Retinal pigment epithelial cell (primary cell): ENCODE measurements at regions not wholly inside any gene's neighbourhood (a gene's known extent, or its start where the extent isn't known, plus 50 kb on each side); places are given as distances from the start of the nearest gene placed in this dataset.

Experiments
- DNase-seq: peaks from one replicate; pipeline ENCODE4 v3.0.0-alpha.2; 2010; ENCODE audit warnings: low read depth
- H3K4me3 ChIP-seq: 2 replicates; pipeline ENCODE4 v1.5.1; 2011; ENCODE audit warnings: mild to moderate bottlenecking, low read length, control low read depth, moderate library complexity
- CTCF ChIP-seq: conservative IDR thresholded peaks from 2 replicates; pipeline ENCODE4 v1.5.1; 2011; ENCODE audit warnings: low read depth, low read length, control low read depth, inconsistent platforms

DNA sequence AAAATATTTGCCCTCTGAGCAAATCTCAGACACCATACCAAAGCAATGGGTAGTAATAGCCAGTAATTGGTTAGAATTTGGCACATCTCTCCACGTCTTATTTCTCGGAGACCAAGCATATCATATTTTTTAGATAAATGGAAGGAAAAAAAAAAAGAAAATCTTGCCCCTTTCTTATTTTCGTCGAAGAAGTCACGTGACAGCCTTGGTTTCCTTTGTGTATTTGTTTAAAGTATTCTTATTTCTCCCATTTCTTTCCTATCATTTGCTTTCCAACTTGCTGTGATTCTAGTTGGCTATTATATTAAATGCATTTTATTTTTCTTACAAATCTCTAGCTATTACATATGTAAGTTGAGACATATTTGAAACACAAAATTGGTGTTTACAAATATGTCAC is 2155.9 kb downstream of the PCDH9 start:
- H3K4me3 ChIP-seq = no peak overlapping the region
- TF ChIP-seq CTCF = no peak
- DNase-seq = no peak

DNA sequence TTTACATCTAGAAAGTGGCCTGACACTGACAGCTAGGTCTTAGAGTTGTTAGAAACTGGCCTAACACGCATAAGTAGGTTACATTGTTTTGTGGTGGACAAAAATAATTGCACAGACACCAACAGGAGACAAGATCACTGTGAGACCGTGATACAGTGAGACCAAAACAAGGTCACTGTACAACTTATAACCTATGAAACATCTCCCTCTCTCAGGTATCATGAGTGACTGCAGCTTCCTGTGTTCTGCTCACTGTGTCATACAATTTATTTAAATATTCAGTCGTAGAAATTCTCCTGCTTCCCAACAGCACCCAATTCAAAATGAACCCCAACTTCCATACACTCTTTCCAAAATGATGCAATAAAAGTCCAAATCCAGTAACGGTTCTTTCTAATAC is 2165.2 kb downstream of the PCDH9 start:
- H3K4me3 ChIP-seq = no peak overlapping the region
- DNase-seq = no peak
- no peak for TF ChIP-seq CTCF

GRCh38 chr13:65063753-65064152 is 2166.4 kb downstream of the PCDH9 start:
- peak; percentile 40 for DNase-seq
- no peak for TF ChIP-seq CTCF

GRCh38 chr13:65057986-65058385 is 2172.2 kb downstream of the PCDH9 start:
- DNase-seq = no peak
- no peak overlapping the region for H3K4me3 ChIP-seq
- TF ChIP-seq CTCF = no peak

More at GRCh38 chr13:65063753-65064152, 2166.4 kb downstream of the PCDH9 start:
- H3K4me3 ChIP-seq = no peak overlapping the region

DNA sequence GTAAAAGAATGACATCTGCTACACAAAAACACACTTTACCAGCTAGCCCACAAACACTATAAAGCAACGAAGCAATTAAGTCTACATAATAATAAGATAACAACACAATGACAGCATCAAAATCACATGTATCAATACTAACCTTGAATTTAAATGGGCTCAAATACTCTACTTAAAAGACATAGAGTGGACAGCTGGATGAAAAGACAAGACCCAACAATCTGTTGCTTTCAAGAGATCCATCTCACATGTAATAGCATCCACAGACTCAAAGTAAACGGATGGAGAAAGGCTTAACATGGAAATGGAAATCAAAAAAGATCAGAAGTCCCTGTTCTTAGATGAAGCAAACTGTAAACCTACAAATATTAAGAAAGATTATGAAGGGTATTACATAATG is 2175.9 kb downstream of the PCDH9 start:
- H3K4me3 ChIP-seq = no peak overlapping the region
- no peak for TF ChIP-seq CTCF
- no peak for DNase-seq

- no peak overlapping the region for H3K4me3 ChIP-seq
- DNase-seq = no peak
- no peak for TF ChIP-seq CTCF
Measured at GRCh38 chr13:65036999-65037398, 2193.1 kb downstream of the PCDH9 start.

DNA sequence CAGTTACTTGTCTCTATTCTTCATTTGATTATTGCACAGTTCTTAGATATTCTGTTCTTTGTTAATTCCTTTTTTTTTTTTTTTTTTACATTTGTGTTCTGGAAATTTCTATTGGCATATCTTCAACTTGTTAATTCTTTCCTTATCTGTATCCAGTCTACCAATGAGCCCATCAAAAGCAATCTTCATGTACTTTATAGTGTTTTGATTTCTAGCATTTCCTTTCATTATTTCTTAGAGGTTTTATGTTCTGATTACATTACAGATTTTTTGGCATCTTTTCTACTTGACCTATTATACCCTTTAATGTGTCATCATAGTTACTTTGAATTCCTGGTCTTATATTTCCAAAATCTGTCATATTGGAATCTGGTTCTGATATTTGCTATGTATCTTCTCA is 2194.8 kb downstream of the PCDH9 start:
- DNase-seq = no peak
- no peak for TF ChIP-seq CTCF

More for the DNA sequence above, 2194.8 kb downstream of the PCDH9 start:
- no peak overlapping the region for H3K4me3 ChIP-seq
